ENCODE measurements at regions not wholly inside any gene's neighbourhood (a gene's known extent, or its start where the extent isn't known, plus 50 kb on each side); places are given as distances from the start of the nearest gene placed in this dataset.
"Not testable (repeated sequence)": the region's sequence is repeated elsewhere in the genome, so short reads cannot be mapped to it uniquely, and the experiment has no call there.

- H3K4me3 Mint-ChIP-seq; H3K4me1 Mint-ChIP-seq (ENCODE audit: low read depth); H3K27ac Mint-ChIP-seq; H3K27me3 Mint-ChIP-seq (ENCODE audit: low read depth); ATAC-seq; CTCF ChIA-PET; DNase-seq; H3K36me3 Mint-ChIP-seq (ENCODE audit: low read depth); H3K9me3 Mint-ChIP-seq (ENCODE audit: insufficient read depth); POLR2A ChIA-PET: not testable (repeated sequence)
Measured at GRCh38 chr10:30129326-30129725, 69.9 kb upstream of the JCAD start.

GRCh38 chr10:30127120-30127541 is 67.7 kb upstream of the JCAD start:
- H3K27me3 Mint-ChIP-seq (ENCODE audit: low read depth), result peaks cover 8% of the 10 kb centered on the region
- DNase-seq (no peak), ATAC-seq (no peak)
- no peak overlapping the region for H3K4me3 Mint-ChIP-seq
- no peaks in the 10 kb centered on the region for H3K36me3 Mint-ChIP-seq (ENCODE audit: low read depth)
- ChIA-PET POLR2A (no interaction called here), CTCF (no interaction called here)
- peaks cover 9% of the 10 kb centered on the region for H3K4me1 Mint-ChIP-seq (ENCODE audit: low read depth)
- H3K9me3 Mint-ChIP-seq (ENCODE audit: insufficient read depth), result no peaks in the 10 kb centered on the region
- no peak overlapping the region for H3K27ac Mint-ChIP-seq

- no peak for DNase-seq
- Mint-ChIP-seq H3K27me3 (ENCODE audit: low read depth) (peaks cover 8% of the 10 kb centered on the region), H3K36me3 (ENCODE audit: low read depth) (no peaks in the 10 kb centered on the region), H3K9me3 (ENCODE audit: insufficient read depth) (no peaks in the 10 kb centered on the region), H3K4me1 (ENCODE audit: low read depth) (peaks cover 9% of the 10 kb centered on the region), H3K27ac (no peak overlapping the region), H3K4me3 (no peak overlapping the region)
- CTCF ChIA-PET, result no interaction called here
- POLR2A ChIA-PET, result no interaction called here
- no peak for ATAC-seq
Measured at GRCh38 chr10:30125496-30125895, 66.1 kb upstream of the JCAD start.

- peaks cover 9% of the 10 kb centered on the region for H3K4me1 Mint-ChIP-seq (ENCODE audit: low read depth)
- ChIA-PET CTCF (no interaction called here), POLR2A (no interaction called here)
- H3K27me3 Mint-ChIP-seq (ENCODE audit: low read depth), result peaks cover 4% of the 10 kb centered on the region
- DNase-seq (no peak), ATAC-seq (no peak)
- H3K36me3 Mint-ChIP-seq (ENCODE audit: low read depth), result no peaks in the 10 kb centered on the region
- H3K4me3 Mint-ChIP-seq, result no peak overlapping the region
- no peak overlapping the region for H3K27ac Mint-ChIP-seq
- no peaks in the 10 kb centered on the region for H3K9me3 Mint-ChIP-seq (ENCODE audit: insufficient read depth)
Measured at GRCh38 chr10:30124704-30125103, 65.3 kb upstream of the JCAD start.

GRCh38 chr10:30121401-30121800 is 62.0 kb upstream of the JCAD start:
- POLR2A ChIA-PET, result interaction anchor here (0.6 kb wide), 1 partner anchor 199 kb away, joined by 3 read pairs; no protein-coding TSS in a partner anchor
- ATAC-seq (no peak), DNase-seq (no peak)
- peaks cover 4% of the 10 kb centered on the region for H3K27me3 Mint-ChIP-seq (ENCODE audit: low read depth)
- no peak overlapping the region for H3K4me3 Mint-ChIP-seq
- H3K9me3 Mint-ChIP-seq (ENCODE audit: insufficient read depth), result no peaks in the 10 kb centered on the region
- CTCF ChIA-PET, result no interaction called here
- peaks cover 9% of the 10 kb centered on the region for H3K4me1 Mint-ChIP-seq (ENCODE audit: low read depth)
- no peak overlapping the region for H3K27ac Mint-ChIP-seq
- no peaks in the 10 kb centered on the region for H3K36me3 Mint-ChIP-seq (ENCODE audit: low read depth)

- Mint-ChIP-seq H3K27ac (no peak overlapping the region), H3K36me3 (ENCODE audit: low read depth) (no peaks in the 10 kb centered on the region), H3K4me3 (no peak overlapping the region), H3K9me3 (ENCODE audit: insufficient read depth) (no peaks in the 10 kb centered on the region), H3K4me1 (ENCODE audit: low read depth) (peaks cover 7% of the 10 kb centered on the region), H3K27me3 (ENCODE audit: low read depth) (peaks cover 14% of the 10 kb centered on the region)
- no peak for DNase-seq
- ATAC-seq, result no peak
- CTCF ChIA-PET, result no interaction called here
- POLR2A ChIA-PET, result no interaction called here
Measured at GRCh38 chr10:30118590-30118989, 59.2 kb upstream of the JCAD start.

- CTCF ChIA-PET, result no interaction called here
- Mint-ChIP-seq H3K4me3 (no peak overlapping the region), H3K27ac (no peak overlapping the region), H3K4me1 (ENCODE audit: low read depth) (peaks cover 7% of the 10 kb centered on the region), H3K36me3 (ENCODE audit: low read depth) (no peaks in the 10 kb centered on the region), H3K9me3 (ENCODE audit: insufficient read depth) (no peaks in the 10 kb centered on the region), H3K27me3 (ENCODE audit: low read depth) (peaks cover 16% of the 10 kb centered on the region)
- DNase-seq (no peak), ATAC-seq (no peak)
- POLR2A ChIA-PET, result no interaction called here
Measured at GRCh38 chr10:30117812-30118501, 58.6 kb upstream of the JCAD start.

- ChIA-PET POLR2A (no interaction called here), CTCF (no interaction called here)
- H3K4me1 Mint-ChIP-seq (ENCODE audit: low read depth), result peaks cover 7% of the 10 kb centered on the region
- no peaks in the 10 kb centered on the region for H3K36me3 Mint-ChIP-seq (ENCODE audit: low read depth)
- no peak overlapping the region for H3K27ac Mint-ChIP-seq
- ATAC-seq, result no peak
- peaks cover 21% of the 10 kb centered on the region for H3K27me3 Mint-ChIP-seq (ENCODE audit: low read depth)
- no peaks in the 10 kb centered on the region for H3K9me3 Mint-ChIP-seq (ENCODE audit: insufficient read depth)
- no peak for DNase-seq
- H3K4me3 Mint-ChIP-seq, result no peak overlapping the region
Measured at GRCh38 chr10:30116041-30116491, 56.7 kb upstream of the JCAD start.

GRCh38 chr10:30115626-30115940 is 56.2 kb upstream of the JCAD start:
- POLR2A ChIA-PET, result no interaction called here
- H3K4me1 Mint-ChIP-seq (ENCODE audit: low read depth), result peaks cover 7% of the 10 kb centered on the region
- DNase-seq, result no peak
- ATAC-seq, result no peak
- H3K36me3 Mint-ChIP-seq (ENCODE audit: low read depth), result no peaks in the 10 kb centered on the region
- no peak overlapping the region for H3K27ac Mint-ChIP-seq
- H3K27me3 Mint-ChIP-seq (ENCODE audit: low read depth), result peaks cover 21% of the 10 kb centered on the region
- CTCF ChIA-PET, result no interaction called here
- no peak overlapping the region for H3K4me3 Mint-ChIP-seq
- no peaks in the 10 kb centered on the region for H3K9me3 Mint-ChIP-seq (ENCODE audit: insufficient read depth)

- DNase-seq (no peak), ATAC-seq (no peak)
- Mint-ChIP-seq H3K27me3 (ENCODE audit: low read depth) (peaks cover 21% of the 10 kb centered on the region), H3K9me3 (ENCODE audit: insufficient read depth) (no peaks in the 10 kb centered on the region), H3K36me3 (ENCODE audit: low read depth) (no peaks in the 10 kb centered on the region), H3K4me3 (no peak overlapping the region), H3K4me1 (ENCODE audit: low read depth) (peaks cover 7% of the 10 kb centered on the region), H3K27ac (no peak overlapping the region)
- CTCF ChIA-PET, result no interaction called here
- POLR2A ChIA-PET, result no interaction called here
Measured at GRCh38 chr10:30114881-30115625, 55.7 kb upstream of the JCAD start.

GRCh38 chr10:30114401-30114800 is 55.0 kb upstream of the JCAD start:
- no peak for ATAC-seq
- POLR2A ChIA-PET, result no interaction called here
- peaks cover 7% of the 10 kb centered on the region for H3K4me1 Mint-ChIP-seq (ENCODE audit: low read depth)
- no peaks in the 10 kb centered on the region for H3K36me3 Mint-ChIP-seq (ENCODE audit: low read depth)
- peaks cover 21% of the 10 kb centered on the region for H3K27me3 Mint-ChIP-seq (ENCODE audit: low read depth)
- CTCF ChIA-PET, result no interaction called here
- no peak overlapping the region for H3K4me3 Mint-ChIP-seq
- DNase-seq, result no peak
- H3K9me3 Mint-ChIP-seq (ENCODE audit: insufficient read depth), result no peaks in the 10 kb centered on the region
- H3K27ac Mint-ChIP-seq, result no peak overlapping the region

GRCh38 chr10:30111340-30112022 is 52.1 kb upstream of the JCAD start:
- ChIA-PET CTCF (no interaction called here), POLR2A (no interaction called here)
- DNase-seq (no peak), ATAC-seq (no peak)
- Mint-ChIP-seq H3K27ac (no peak overlapping the region), H3K4me1 (ENCODE audit: low read depth) (peaks cover 7% of the 10 kb centered on the region), H3K4me3 (no peak overlapping the region), H3K36me3 (ENCODE audit: low read depth) (no peaks in the 10 kb centered on the region), H3K9me3 (ENCODE audit: insufficient read depth) (no peaks in the 10 kb centered on the region), H3K27me3 (ENCODE audit: low read depth) (peaks cover 17% of the 10 kb centered on the region)

Measured in activated CD8-positive, alpha-beta T cell treated with anti-CD3 and anti-CD28 coated beads, Interleukin-2, amount 10 ng/mL, durations not matched to agents 7 days and 5 days (primary cell).